ENCODE measurements at regions not wholly inside any gene's neighbourhood (a gene's known extent, or its start where the extent isn't known, plus 50 kb on each side); places are given as distances from the start of the nearest gene placed in this dataset.

DNA sequence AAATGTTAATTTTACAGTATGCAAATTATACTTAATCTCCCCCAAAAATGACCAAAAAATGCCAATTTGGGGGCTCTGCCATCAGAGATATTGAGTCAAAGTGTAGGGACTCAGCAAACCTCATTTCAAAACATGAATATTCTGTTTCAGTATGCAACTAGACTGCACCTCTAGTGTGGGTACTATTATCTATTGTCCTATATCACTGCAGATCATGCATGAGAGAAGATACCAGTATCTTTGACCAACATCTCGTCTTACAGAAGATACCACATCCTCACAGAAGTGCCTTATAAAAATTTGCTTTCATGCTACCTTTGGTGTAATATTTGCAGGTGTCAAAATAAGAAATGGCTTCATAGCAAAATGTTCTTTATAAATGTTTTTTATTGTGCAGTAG is 623.8 kb downstream of the TENT5A start:
- TF ChIP-seq POLR2AphosphoS5 (IDR thresholded peaks at IDR 0.05; ENCODE audit: low read depth, low read length) (no peak), TAF1 (IDR thresholded peaks at IDR 0.05; ENCODE audit: borderline replicate concordance, insufficient read depth, low read length) (no peak)

All from PFSK-1 (cell line).